GM23338 (cell line): ENCODE measurements at regions not wholly inside any gene's neighbourhood (a gene's known extent, or its start where the extent isn't known, plus 50 kb on each side); places are given as distances from the start of the nearest gene placed in this dataset.

Experiments
- ATAC-seq: fragments of 200-7000 bp; cut with Tn5 transposase; 3 replicates; pipeline ENCODE4 v1.9.1; 2020
- DNase-seq: peaks from one replicate; pipeline ENCODE4 v3.0.0-alpha.2; 2015; ENCODE audit warnings: low spot score
- H2AFZ ChIP-seq: fragments of 200-600 bp; sonication (generic); 2 replicates; pipeline ENCODE4 v1.8.0; 2016; ENCODE audit warnings: antibody characterized with exemption, mild to moderate bottlenecking, moderate library complexity
- H3F3A ChIP-seq: fragments of 200-600 bp; sonication (generic); replicated peaks from 2 replicates; pipeline ENCODE4 v1.8.0; 2017; ENCODE audit warnings: antibody characterized with exemption, mixed run types, low read depth
- H3K27ac ChIP-seq: fragments of 200-600 bp; sonication (generic); 2 replicates; pipeline ENCODE4 v1.6.1; 2016; ENCODE audit warnings: low read depth
- H3K27me3 ChIP-seq: fragments of 200-600 bp; sonication (generic); 2 replicates; pipeline ENCODE4 v1.8.0; 2016; ENCODE audit warnings: mild to moderate bottlenecking, mixed run types, moderate library complexity; ENCODE audit not compliant: insufficient read depth
- H3K36me3 ChIP-seq: fragments of 200-600 bp; sonication (generic); 2 replicates; pipeline ENCODE4 v1.8.0; 2016; ENCODE audit warnings: mild to moderate bottlenecking; ENCODE audit not compliant: insufficient read depth
- H3K4me1 ChIP-seq: fragments of 200-600 bp; sonication (generic); 2 replicates; pipeline ENCODE4 v1.8.0; 2016; ENCODE audit warnings: mild to moderate bottlenecking, moderate library complexity; ENCODE audit not compliant: insufficient read depth
- H3K4me2 ChIP-seq: fragments of 200-600 bp; sonication (generic); 2 replicates; pipeline ENCODE4 v1.7.1; 2017; ENCODE audit warnings: mixed run types
- H3K4me3 ChIP-seq: fragments of 200-600 bp; sonication (generic); 2 replicates; pipeline ENCODE4 v1.6.1; 2016; ENCODE audit warnings: mixed run types
- H3K79me2 ChIP-seq: fragments of 200-600 bp; sonication (generic); replicated peaks from 2 replicates; pipeline ENCODE4 v1.8.0; 2017; ENCODE audit warnings: mild to moderate bottlenecking; ENCODE audit not compliant: insufficient read depth
- H3K9me2 ChIP-seq: fragments of 200-600 bp; sonication (generic); 2 replicates; pipeline ENCODE4 v1.8.0; 2017; ENCODE audit not compliant: insufficient read depth
- H4K20me1 ChIP-seq: fragments of 200-600 bp; sonication (generic); replicated peaks from 2 replicates; pipeline ENCODE4 v1.8.0; 2017; ENCODE audit warnings: mild to moderate bottlenecking; ENCODE audit not compliant: insufficient read depth
- H3K27ac Mint-ChIP-seq: 2 replicates; pipeline ENCODE4 v1.8.0; 2020; ENCODE audit warnings: inconsistent platforms, mild to moderate bottlenecking, moderate library complexity, mixed read lengths
- H3K27me3 Mint-ChIP-seq: 3 replicates; pipeline ENCODE4 v1.8.0; 2022; ENCODE audit warnings: low read depth, mild to moderate bottlenecking, moderate library complexity, mixed read lengths, inconsistent platforms; ENCODE audit not compliant: insufficient read depth, poor library complexity
- H3K36me3 Mint-ChIP-seq: 3 replicates; pipeline ENCODE4 v1.8.0; 2021; ENCODE audit warnings: low read depth, mild to moderate bottlenecking, inconsistent platforms, moderate library complexity, mixed read lengths
- H3K4me1 Mint-ChIP-seq: 3 replicates; pipeline ENCODE4 v1.8.0; 2020; ENCODE audit warnings: mild to moderate bottlenecking, inconsistent platforms, mixed read lengths
- H3K4me3 Mint-ChIP-seq: 3 replicates; pipeline ENCODE4 v1.8.0; 2021; ENCODE audit warnings: moderate library complexity, mild to moderate bottlenecking, inconsistent platforms, mixed read lengths
- H3K9me3 Mint-ChIP-seq: 3 replicates; pipeline ENCODE4 v1.8.0; 2020; ENCODE audit warnings: moderate library complexity, mild to moderate bottlenecking, inconsistent platforms, mixed read lengths
- CREB1 ChIP-seq: fragments of 250-450 bp; sonication (Bioruptor Pico); IDR thresholded peaks from 2 replicates; pipeline ENCODE4 v1.5.0; 2020; ENCODE audit warnings: low read depth, mild to moderate bottlenecking, moderate library complexity
- EZH2 ChIP-seq: fragments of 200-600 bp; sonication (generic); IDR thresholded peaks from one replicate; pipeline ENCODE4 v1.8.0; 2017; ENCODE audit warnings: antibody characterized with exemption, mild to moderate bottlenecking, low read depth; ENCODE audit not compliant: unreplicated experiment
- JUNB ChIP-seq: IDR thresholded peaks from one replicate; pipeline ENCODE4 v1.6.1; 2016; ENCODE audit warnings: antibody characterized with exemption; ENCODE audit not compliant: unreplicated experiment
- NANOG ChIP-seq: IDR thresholded peaks from 2 replicates; pipeline ENCODE4 v1.6.1; 2016; ENCODE audit warnings: antibody characterized with exemption, borderline replicate concordance
- POLR2AphosphoS5 ChIP-seq: IDR thresholded peaks from 2 replicates; pipeline ENCODE4 v1.6.1; 2016; ENCODE audit warnings: antibody characterized with exemption, low read depth
- ZNF114 ChIP-seq: fragments of 250-450 bp; sonication (Bioruptor Pico); IDR thresholded peaks from 2 replicates; pipeline ENCODE4 v1.5.0; 2020; ENCODE audit warnings: mild to moderate bottlenecking, moderate library complexity
- ZNF331 ChIP-seq: fragments of 250-450 bp; sonication (Bioruptor Pico); IDR thresholded peaks from 2 replicates; pipeline ENCODE4 v1.5.0; 2020; ENCODE audit warnings: low read depth, mild to moderate bottlenecking, moderate library complexity
- TF ChIP-seq, protein P1 (sequence below): IDR thresholded peaks from one replicate; pipeline ENCODE4 v1.6.1; 2018; ENCODE audit warnings: antibody characterized with exemption; ENCODE audit not compliant: unreplicated experiment
- TF ChIP-seq, protein P2 (sequence below), 2 experiments: fragments of 200-600 bp in 1 of 2; sonication (generic) in 1 of 2; conservative IDR thresholded peaks; 2 replicates each; pipeline versions ENCODE4 v1.5.1 to v1.6.1; 2016 to 2017; ENCODE audit warnings: antibody characterized with exemption in 2 of 2, low read depth in 2 of 2, mild to moderate bottlenecking in 2 of 2, moderate library complexity in 1 of 2

DNA sequence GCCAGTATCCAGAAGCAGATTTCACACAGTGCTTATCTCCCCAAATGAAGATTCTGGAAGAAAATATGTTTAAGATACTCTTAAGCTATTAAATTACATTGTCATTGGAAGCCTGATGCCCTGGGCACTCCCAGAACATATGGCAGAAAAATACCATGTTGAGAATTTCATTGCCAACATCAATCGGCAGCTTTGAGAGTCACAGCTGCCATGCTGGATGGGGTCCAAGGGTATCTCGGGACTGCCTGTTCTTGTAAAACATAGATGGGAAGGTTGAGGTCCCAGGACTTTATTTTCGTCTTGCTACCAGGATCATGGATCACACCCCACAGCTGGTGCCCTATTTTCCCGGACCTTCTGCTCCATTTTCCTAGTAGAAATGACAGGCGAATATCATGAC lies 632.5 kb downstream of the SUCLG1 start:
- Mint-ChIP-seq H3K27ac (no peak overlapping the region), H3K27me3 (no peaks in the 10 kb centered on the region), H3K9me3 (no peaks in the 10 kb centered on the region; the same call in 2 of the 3 replicates), H3K4me3 (no peak overlapping the region), H3K36me3 (no peaks in the 10 kb centered on the region), H3K4me1 (peaks cover 2% of the 10 kb centered on the region; the same call in 1 of the 3 replicates)
- DNase-seq: no peak
- Histone ChIP-seq H3K79me2 (no peaks in the 10 kb centered on the region), H3K9me2 (peaks cover 3% of the 10 kb centered on the region; the same call in 1 of the 2 replicates), H2AFZ (no peak overlapping the region), H3K4me1 (no peaks in the 10 kb centered on the region), H3K27ac (no peak overlapping the region), H3K4me3 (no peak overlapping the region), H3K36me3 (no peaks in the 10 kb centered on the region), H3K27me3 (no peaks in the 10 kb centered on the region), H3F3A (no peaks in the 10 kb centered on the region), H4K20me1 (no peaks in the 10 kb centered on the region), H3K4me2 (no peak overlapping the region)
- no peak for TF ChIP-seq NANOG
- TF ChIP-seq CREB1: no peak
- TF ChIP-seq, protein P1, sequence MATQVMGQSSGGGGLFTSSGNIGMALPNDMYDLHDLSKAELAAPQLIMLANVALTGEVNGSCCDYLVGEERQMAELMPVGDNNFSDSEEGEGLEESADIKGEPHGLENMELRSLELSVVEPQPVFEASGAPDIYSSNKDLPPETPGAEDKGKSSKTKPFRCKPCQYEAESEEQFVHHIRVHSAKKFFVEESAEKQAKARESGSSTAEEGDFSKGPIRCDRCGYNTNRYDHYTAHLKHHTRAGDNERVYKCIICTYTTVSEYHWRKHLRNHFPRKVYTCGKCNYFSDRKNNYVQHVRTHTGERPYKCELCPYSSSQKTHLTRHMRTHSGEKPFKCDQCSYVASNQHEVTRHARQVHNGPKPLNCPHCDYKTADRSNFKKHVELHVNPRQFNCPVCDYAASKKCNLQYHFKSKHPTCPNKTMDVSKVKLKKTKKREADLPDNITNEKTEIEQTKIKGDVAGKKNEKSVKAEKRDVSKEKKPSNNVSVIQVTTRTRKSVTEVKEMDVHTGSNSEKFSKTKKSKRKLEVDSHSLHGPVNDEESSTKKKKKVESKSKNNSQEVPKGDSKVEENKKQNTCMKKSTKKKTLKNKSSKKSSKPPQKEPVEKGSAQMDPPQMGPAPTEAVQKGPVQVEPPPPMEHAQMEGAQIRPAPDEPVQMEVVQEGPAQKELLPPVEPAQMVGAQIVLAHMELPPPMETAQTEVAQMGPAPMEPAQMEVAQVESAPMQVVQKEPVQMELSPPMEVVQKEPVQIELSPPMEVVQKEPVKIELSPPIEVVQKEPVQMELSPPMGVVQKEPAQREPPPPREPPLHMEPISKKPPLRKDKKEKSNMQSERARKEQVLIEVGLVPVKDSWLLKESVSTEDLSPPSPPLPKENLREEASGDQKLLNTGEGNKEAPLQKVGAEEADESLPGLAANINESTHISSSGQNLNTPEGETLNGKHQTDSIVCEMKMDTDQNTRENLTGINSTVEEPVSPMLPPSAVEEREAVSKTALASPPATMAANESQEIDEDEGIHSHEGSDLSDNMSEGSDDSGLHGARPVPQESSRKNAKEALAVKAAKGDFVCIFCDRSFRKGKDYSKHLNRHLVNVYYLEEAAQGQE: no peak
- ATAC-seq: no peak

DNA sequence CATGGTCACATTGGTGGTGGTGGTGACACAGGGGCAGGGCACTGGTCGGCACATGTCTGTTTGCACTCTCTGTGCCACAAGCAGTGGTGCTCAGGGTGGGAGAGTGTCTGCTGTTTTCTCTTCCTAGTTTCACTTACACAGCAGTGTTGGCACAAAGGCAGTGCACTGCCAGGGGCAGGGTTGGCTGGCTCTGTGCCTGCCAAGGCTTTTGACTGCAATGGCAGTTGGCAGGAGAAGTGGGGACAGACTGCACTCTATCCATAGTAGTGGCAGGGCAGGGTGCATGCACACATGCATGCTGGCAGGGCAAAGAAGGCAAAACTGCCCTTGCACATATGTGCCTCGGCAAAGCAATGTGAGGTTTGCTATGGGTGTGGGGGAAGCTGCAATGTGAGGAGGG lies 635.9 kb downstream of the SUCLG1 start:
- no peak for ATAC-seq
- H3K4me1 Mint-ChIP-seq: no peaks in the 10 kb centered on the region
- TF ChIP-seq JUNB: no peak
- no peak for TF ChIP-seq ZNF331 (CRISPR knock-in tag)
- TF ChIP-seq, protein P1: no peak
- TF ChIP-seq ZNF114 (CRISPR knock-in tag): no peak
- no peak for TF ChIP-seq POLR2AphosphoS5
- TF ChIP-seq, protein P2, sequence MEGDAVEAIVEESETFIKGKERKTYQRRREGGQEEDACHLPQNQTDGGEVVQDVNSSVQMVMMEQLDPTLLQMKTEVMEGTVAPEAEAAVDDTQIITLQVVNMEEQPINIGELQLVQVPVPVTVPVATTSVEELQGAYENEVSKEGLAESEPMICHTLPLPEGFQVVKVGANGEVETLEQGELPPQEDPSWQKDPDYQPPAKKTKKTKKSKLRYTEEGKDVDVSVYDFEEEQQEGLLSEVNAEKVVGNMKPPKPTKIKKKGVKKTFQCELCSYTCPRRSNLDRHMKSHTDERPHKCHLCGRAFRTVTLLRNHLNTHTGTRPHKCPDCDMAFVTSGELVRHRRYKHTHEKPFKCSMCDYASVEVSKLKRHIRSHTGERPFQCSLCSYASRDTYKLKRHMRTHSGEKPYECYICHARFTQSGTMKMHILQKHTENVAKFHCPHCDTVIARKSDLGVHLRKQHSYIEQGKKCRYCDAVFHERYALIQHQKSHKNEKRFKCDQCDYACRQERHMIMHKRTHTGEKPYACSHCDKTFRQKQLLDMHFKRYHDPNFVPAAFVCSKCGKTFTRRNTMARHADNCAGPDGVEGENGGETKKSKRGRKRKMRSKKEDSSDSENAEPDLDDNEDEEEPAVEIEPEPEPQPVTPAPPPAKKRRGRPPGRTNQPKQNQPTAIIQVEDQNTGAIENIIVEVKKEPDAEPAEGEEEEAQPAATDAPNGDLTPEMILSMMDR (conservative IDR thresholded peaks at IDR 0.05; ENCODE audit: low read depth in 2 of 2): no peak
- no peak for TF ChIP-seq NANOG
- no peak for TF ChIP-seq EZH2

More for the DNA sequence above, 635.9 kb downstream of the SUCLG1 start:
- no peak overlapping the region for H3K27ac ChIP-seq
- no peaks in the 10 kb centered on the region for H3F3A ChIP-seq
- H3K4me2 ChIP-seq: no peak overlapping the region
- Mint-ChIP-seq H3K36me3 (no peaks in the 10 kb centered on the region), H3K9me3 (no peaks in the 10 kb centered on the region; the same call in 2 of the 3 replicates), H3K27ac (no peak overlapping the region), H3K4me3 (no peak overlapping the region), H3K27me3 (peaks cover 2% of the 10 kb centered on the region)
- no peaks in the 10 kb centered on the region for H3K27me3 ChIP-seq
- H3K36me3 ChIP-seq: no peaks in the 10 kb centered on the region
- H3K4me3 ChIP-seq: no peak overlapping the region
- H2AFZ ChIP-seq: no peak overlapping the region
- no peaks in the 10 kb centered on the region for H3K4me1 ChIP-seq
- no peaks in the 10 kb centered on the region for H3K79me2 ChIP-seq
- H4K20me1 ChIP-seq: no peaks in the 10 kb centered on the region
- no peak for DNase-seq
- H3K9me2 ChIP-seq: peaks cover 3% of the 10 kb centered on the region; the same call in 1 of the 2 replicates
